GM21528 (cell line): ENCODE measurements at regions not wholly inside any gene's neighbourhood (a gene's known extent, or its start where the extent isn't known, plus 50 kb on each side); places are given as distances from the start of the nearest gene placed in this dataset.

Experiments
- ATAC-seq: cut with Tn5 transposase; IDR thresholded peaks from one replicate; pipeline ENCODE4 v1.9.1; 2021; ENCODE audit warnings: mild to moderate bottlenecking, moderate library complexity; ENCODE audit not compliant: unreplicated experiment, low FRiP score

GRCh38 chr12:115078334-115078733 is 394.4 kb upstream of the TBX3 start:
- no peak for ATAC-seq

DNA sequence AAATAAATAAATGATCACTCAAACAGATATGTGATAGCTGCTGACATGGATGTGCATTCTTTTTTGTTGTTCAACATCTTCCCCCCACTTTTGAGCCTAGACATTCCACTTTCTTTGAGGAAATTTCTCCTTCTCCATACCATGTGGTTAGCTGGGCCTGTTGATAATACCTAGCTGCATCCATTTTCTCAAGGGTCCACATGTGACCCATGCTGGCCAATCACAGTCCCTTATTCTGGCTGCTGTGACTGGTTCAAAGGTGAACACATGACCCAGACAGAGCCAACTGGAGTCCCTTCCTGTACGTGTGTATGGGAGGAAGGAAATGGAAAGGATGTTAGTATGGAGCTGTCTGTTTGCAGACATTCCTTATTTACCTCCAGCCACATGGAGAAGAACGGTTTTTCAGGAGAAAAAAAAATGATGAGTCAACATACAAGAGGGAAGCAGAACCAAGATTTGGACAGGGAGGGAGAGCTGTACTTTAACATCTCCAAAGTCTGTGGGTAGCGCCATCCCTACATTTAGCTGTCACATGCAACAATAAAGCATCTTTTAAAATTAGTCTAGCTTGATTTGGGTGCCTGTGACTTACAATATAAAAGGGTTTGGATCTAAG is 391.7 kb upstream of the TBX3 start:
- ATAC-seq: no peak

DNA sequence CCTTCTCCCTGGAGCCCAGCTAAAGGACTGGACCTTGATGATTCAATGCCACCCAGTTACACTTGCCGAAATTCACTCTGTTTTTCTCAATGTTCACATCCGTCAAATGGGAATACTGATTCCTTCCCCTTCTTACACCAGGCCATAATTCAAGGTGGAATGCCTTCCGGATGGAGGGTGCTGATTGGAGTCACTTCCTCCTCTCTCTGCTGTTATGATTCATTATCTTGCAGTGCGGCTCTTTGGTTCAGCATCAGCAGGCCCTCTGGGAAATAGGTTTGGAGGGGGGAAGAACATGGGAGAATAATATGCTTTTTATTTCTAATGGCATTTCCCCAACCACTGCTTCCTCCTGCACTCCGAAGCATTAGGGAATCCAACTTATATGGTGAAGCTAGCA is 390.6 kb upstream of the TBX3 start:
- ATAC-seq: no peak

GRCh38 chr12:115072712-115073111 is 388.7 kb upstream of the TBX3 start:
- ATAC-seq: no peak

- no peak for ATAC-seq
Observed at GRCh38 chr12:115070313-115070712, 386.3 kb upstream of the TBX3 start.

DNA sequence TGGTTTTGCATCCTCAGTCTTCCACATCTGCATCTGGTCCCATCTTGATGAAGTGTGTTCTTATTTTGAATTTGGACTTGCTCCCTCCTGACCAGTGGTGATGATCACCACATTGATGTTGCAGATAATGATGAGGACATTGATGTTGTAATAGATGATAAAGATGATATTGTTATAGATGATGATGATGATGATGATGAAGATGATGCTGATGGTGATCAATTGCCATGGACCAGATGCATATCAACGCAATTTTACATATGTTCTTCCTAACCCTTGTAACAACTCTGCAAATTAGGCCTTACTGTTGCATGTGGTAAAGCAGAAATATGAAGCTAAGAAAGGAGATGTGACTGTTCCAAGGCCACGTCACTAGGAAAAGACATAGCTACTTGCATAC is 380.3 kb upstream of the TBX3 start:
- no peak for ATAC-seq

- ATAC-seq: no peak
Observed at GRCh38 chr12:115062741-115063140, 378.8 kb upstream of the TBX3 start.

DNA sequence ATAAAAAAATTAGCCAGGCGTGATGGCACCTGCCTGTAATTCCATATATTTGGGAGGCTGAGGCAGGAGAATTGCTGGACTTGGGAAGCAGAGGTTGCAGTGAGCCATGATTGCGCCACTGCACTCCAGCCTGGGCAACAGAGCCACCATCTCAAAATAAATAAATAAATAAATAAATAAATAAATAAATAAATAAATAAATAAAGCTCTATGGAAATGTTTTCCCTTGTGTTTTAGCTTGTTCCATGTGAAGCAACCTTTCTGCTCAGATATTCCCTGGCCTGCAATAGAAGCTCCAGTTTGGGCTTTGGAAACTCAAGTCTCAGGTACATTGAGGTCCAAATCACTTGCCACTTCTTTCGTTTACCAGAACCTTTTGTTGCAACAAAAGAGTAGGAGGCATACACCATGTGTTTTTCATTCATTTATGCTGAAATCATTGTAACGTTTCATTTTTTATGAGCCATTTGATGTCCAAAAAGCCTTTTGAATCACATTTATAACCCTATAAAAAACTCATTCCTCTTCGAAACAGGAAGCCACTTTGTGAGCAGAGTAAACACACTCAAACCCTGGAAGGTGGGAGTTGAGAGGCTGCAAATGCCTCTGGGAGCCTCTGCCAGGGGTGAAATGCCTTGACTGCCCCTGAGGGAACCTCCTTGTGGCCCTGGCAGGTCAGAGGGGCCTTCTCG is 376.6 kb upstream of the TBX3 start:
- ATAC-seq: no peak

DNA sequence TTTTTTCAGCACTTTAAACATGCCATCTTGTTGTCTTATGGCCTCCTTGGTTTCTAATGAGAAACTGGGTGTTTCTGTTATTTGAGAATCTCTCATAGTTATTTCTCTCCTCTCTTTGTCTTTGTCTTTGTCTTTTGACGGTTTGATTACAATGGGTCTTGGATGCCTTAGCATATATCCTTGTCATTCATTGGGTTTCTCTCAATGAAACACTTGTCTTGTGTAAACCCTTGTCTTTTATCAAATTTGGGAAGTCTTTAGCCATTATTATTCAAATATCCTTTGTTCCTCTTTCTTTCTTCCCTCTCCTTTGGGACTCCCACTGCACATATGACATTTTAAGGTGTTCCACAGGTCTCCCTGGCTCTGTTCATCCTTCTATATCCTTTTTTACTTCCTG is 373.5 kb upstream of the TBX3 start:
- ATAC-seq: no peak

DNA sequence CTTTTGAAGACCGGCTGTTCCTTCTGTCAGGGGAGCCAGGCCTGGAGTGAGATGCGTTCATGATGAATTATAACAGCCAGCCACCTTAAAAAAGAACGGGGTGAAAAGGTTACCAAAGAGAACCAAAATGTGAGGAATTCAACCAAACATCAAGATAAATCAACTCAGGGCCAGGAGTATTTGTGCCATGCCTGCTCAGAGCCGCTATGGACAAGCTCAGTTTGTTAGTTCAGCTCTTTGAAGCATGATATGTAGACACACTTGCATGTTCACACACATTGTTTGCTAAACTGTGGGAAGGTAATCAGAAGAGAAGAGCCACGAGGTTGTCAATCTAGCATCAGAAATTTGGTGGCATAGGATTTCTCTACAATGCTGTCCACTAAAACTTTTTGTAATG is 367.4 kb upstream of the TBX3 start:
- ATAC-seq: no peak

DNA sequence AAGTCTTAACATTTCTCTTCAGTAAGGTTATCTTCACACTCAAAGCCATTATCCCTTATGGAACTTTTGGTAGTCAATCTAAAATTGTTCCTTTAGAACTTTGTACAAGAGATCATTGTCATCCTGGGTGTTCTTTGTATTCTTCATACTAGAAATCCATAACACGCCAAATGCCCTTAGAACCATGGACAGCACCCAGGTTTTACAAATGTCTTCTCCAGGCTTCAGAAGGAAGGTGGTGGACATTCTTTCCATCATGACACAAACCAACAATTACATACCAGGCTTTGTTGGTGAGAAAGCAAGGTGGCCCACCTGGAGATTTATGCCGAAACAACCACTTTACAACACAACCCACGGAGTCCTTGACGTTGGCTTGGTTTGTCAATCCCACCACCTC is 365.6 kb upstream of the TBX3 start:
- no peak for ATAC-seq

GRCh38 chr12:115046805-115047204 is 362.8 kb upstream of the TBX3 start:
- no peak for ATAC-seq

DNA sequence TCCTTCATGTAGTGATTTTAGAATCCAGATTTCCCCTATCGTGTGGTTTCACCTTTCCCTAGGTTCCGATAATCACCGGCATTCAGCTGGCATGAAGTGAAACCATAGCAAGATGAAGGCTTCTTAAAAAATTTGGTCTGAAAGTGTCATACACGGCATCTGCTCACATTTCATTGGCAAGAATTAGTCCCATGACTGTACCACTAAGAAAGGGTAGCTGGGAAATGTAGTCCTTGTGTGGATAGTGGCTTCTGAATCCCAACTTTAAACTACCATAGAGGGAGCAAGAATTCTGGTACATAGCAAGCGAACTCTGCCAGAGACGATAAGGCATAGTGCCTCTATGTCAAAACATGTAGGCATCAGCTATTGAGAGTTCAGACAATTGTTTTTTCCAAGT is 360.1 kb upstream of the TBX3 start:
- no peak for ATAC-seq

DNA sequence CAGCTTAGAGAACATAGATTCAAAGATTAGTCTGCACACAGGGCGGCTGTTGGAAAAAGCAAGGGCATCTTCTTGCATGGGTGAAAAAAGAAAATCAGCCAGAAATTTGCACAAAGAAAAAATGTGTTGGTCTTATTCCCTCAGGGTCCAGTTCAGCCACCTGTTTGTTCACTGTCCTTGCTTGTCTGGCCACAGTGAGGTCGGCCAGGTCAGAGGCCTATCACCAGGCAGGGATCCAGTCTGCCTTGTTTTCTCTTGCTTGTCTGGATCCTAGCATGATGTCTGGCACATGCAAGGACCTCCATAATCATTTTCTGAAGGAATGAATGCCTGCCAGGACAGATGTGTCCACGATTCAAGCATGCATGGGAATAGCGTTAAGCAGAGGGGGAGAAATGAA is 359.1 kb upstream of the TBX3 start:
- ATAC-seq: no peak

- no peak for ATAC-seq
Observed at GRCh38 chr12:115042341-115042740, 358.4 kb upstream of the TBX3 start.

GRCh38 chr12:115037830-115038229 is 353.9 kb upstream of the TBX3 start:
- ATAC-seq: no peak

DNA sequence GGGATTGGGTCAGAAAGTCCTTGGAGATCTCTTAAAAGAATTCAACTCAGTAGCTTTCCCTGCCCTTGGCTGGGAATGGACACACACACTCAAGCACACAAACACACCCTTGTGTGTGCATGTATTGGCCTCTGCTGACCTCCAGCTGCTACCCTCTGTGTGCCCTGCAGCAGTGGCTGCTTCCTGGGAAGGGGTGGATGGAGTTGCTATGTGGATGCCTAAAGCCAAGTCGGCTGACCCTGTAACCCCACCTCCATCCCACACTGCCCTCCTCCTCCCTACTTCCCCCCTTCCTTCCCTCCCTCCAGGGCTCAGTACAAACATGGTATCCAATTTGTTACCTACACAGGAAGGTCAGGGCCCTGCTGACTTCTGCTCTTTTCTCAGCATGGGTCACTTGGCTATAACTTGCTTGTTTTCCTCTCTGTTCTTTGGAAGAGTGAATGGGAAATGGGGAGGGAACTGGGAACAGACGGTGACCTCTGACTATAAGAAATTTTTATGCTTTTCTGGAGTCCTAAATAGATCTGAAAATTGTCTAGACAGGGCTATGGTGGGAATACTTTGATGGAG is 351.6 kb upstream of the TBX3 start:
- ATAC-seq: no peak

GRCh38 chr12:115032521-115032920 is 348.5 kb upstream of the TBX3 start:
- no peak for ATAC-seq

- no peak for ATAC-seq
Observed at GRCh38 chr12:115030017-115030416, 346.0 kb upstream of the TBX3 start.

GRCh38 chr12:115024531-115024930 is 340.6 kb upstream of the TBX3 start:
- ATAC-seq: no peak

- no peak for ATAC-seq
Observed at GRCh38 chr12:115023279-115024265, 339.6 kb upstream of the TBX3 start.
